HUES6 (cell line): ENCODE measurements at regions not wholly inside any gene's neighbourhood (a gene's known extent, or its start where the extent isn't known, plus 50 kb on each side); places are given as distances from the start of the nearest gene placed in this dataset.

Experiments used
- H3K27ac ChIP-seq: 2 replicates; pipeline ENCODE4 v1.7.0; 2013; ENCODE audit warnings: low read depth, mild to moderate bottlenecking, low read length, inconsistent platforms
- H3K27me3 ChIP-seq: 2 replicates; pipeline ENCODE4 v1.6.1; 2013; ENCODE audit warnings: low read length; ENCODE audit not compliant: control insufficient read depth, insufficient read depth
- H3K36me3 ChIP-seq: 2 replicates; pipeline ENCODE4 v1.6.1; 2013; ENCODE audit warnings: low read length; ENCODE audit not compliant: control insufficient read depth, insufficient read depth
- H3K4me1 ChIP-seq: 2 replicates; pipeline ENCODE4 v1.6.1; 2013; ENCODE audit warnings: low read length; ENCODE audit not compliant: control insufficient read depth, insufficient read depth
- H3K4me3 ChIP-seq: 2 replicates; pipeline ENCODE4 v1.5.1; 2013; ENCODE audit warnings: low read depth, low read length
- H3K9ac ChIP-seq: one replicate; pipeline ENCODE4 v1.6.1; 2013; ENCODE audit warnings: mild to moderate bottlenecking, low read length
- H3K9me3 ChIP-seq: 2 replicates; pipeline ENCODE4 v1.6.1; 2013; ENCODE audit warnings: low read depth, low read length; ENCODE audit not compliant: control insufficient read depth, insufficient read depth

GRCh38 chr20:41989039-41989679, 371.0 kb upstream of the CHD6 start:
- no peak overlapping the region for H3K9ac ChIP-seq
- no peaks in the 10 kb centered on the region for H3K9me3 ChIP-seq
- no peaks in the 10 kb centered on the region for H3K27me3 ChIP-seq
- H3K4me3 ChIP-seq: no peak overlapping the region
- no peak overlapping the region for H3K27ac ChIP-seq
- H3K4me1 ChIP-seq: no peaks in the 10 kb centered on the region
- no peaks in the 10 kb centered on the region for H3K36me3 ChIP-seq

- Histone ChIP-seq H3K9me3 (no peaks in the 10 kb centered on the region), H3K4me3 (no peak overlapping the region), H3K27me3 (no peaks in the 10 kb centered on the region), H3K36me3 (no peaks in the 10 kb centered on the region), H3K9ac (no peak overlapping the region), H3K4me1 (no peaks in the 10 kb centered on the region), H3K27ac (no peak overlapping the region)
Observed at GRCh38 chr20:41984031-41984430, 365.9 kb upstream of the CHD6 start.

GRCh38 chr20:41983159-41983558, 365.0 kb upstream of the CHD6 start:
- Histone ChIP-seq H3K27me3 (no peaks in the 10 kb centered on the region), H3K4me3 (no peak overlapping the region), H3K36me3 (no peaks in the 10 kb centered on the region), H3K9me3 (no peaks in the 10 kb centered on the region), H3K27ac (no peak overlapping the region), H3K9ac (no peak overlapping the region), H3K4me1 (no peaks in the 10 kb centered on the region)

- H3K4me3 ChIP-seq: no peak overlapping the region
- no peaks in the 10 kb centered on the region for H3K27me3 ChIP-seq
- no peak overlapping the region for H3K9ac ChIP-seq
- no peaks in the 10 kb centered on the region for H3K36me3 ChIP-seq
- no peaks in the 10 kb centered on the region for H3K4me1 ChIP-seq
- no peaks in the 10 kb centered on the region for H3K9me3 ChIP-seq
- H3K27ac ChIP-seq: no peak overlapping the region
Observed at GRCh38 chr20:41981746-41982145, 363.6 kb upstream of the CHD6 start.

GRCh38 chr20:41978875-41979274, 360.7 kb upstream of the CHD6 start:
- Histone ChIP-seq H3K9ac (no peak overlapping the region), H3K27me3 (no peaks in the 10 kb centered on the region), H3K4me1 (no peaks in the 10 kb centered on the region), H3K27ac (no peak overlapping the region), H3K36me3 (no peaks in the 10 kb centered on the region), H3K4me3 (no peak overlapping the region), H3K9me3 (no peaks in the 10 kb centered on the region)

GRCh38 chr20:41978246-41978790, 360.1 kb upstream of the CHD6 start:
- Histone ChIP-seq H3K9me3 (no peaks in the 10 kb centered on the region), H3K4me1 (no peaks in the 10 kb centered on the region), H3K4me3 (no peak overlapping the region), H3K27ac (no peak overlapping the region), H3K27me3 (no peaks in the 10 kb centered on the region), H3K36me3 (no peaks in the 10 kb centered on the region), H3K9ac (no peak overlapping the region)

DNA sequence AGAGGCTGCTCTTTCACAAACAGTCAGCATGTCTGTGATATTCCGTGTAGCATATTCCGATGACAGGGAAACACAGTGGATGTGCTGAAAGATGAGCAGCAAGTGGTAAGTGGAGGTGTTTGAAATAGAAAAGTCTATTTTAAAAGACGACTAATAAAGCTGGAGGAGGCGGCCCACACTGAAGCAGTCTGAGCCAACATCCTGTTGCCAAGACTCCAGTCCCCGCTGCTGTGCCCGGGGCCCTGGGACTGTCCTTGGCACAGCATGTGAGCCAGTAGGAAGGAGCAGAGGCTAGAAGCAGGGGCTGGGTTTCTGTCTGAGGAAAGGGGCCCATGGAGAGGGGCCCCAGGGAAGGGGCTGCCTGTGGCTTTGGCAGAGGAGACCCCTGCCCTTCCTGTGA, 351.5 kb upstream of the CHD6 start:
- H3K9ac ChIP-seq: no peak overlapping the region
- no peaks in the 10 kb centered on the region for H3K9me3 ChIP-seq
- no peaks in the 10 kb centered on the region for H3K36me3 ChIP-seq
- H3K27ac ChIP-seq: no peak overlapping the region
- H3K4me1 ChIP-seq: peaks cover 27% of the 10 kb centered on the region
- no peaks in the 10 kb centered on the region for H3K27me3 ChIP-seq
- H3K4me3 ChIP-seq: no peak overlapping the region

GRCh38 chr20:41960166-41960565, 342.0 kb upstream of the CHD6 start:
- Histone ChIP-seq H3K4me1 (no peaks in the 10 kb centered on the region), H3K9me3 (no peaks in the 10 kb centered on the region), H3K4me3 (no peak overlapping the region), H3K36me3 (no peaks in the 10 kb centered on the region), H3K27ac (no peak overlapping the region), H3K27me3 (no peaks in the 10 kb centered on the region; the same call in 1 of the 2 replicates), H3K9ac (no peak overlapping the region)

GRCh38 chr20:41958391-41958790, 340.2 kb upstream of the CHD6 start:
- no peak overlapping the region for H3K9ac ChIP-seq
- H3K27ac ChIP-seq: no peak overlapping the region
- H3K27me3 ChIP-seq: peaks cover 5% of the 10 kb centered on the region; the same call in 1 of the 2 replicates
- no peak overlapping the region for H3K4me3 ChIP-seq
- H3K36me3 ChIP-seq: no peaks in the 10 kb centered on the region
- H3K9me3 ChIP-seq: no peaks in the 10 kb centered on the region
- no peaks in the 10 kb centered on the region for H3K4me1 ChIP-seq

DNA sequence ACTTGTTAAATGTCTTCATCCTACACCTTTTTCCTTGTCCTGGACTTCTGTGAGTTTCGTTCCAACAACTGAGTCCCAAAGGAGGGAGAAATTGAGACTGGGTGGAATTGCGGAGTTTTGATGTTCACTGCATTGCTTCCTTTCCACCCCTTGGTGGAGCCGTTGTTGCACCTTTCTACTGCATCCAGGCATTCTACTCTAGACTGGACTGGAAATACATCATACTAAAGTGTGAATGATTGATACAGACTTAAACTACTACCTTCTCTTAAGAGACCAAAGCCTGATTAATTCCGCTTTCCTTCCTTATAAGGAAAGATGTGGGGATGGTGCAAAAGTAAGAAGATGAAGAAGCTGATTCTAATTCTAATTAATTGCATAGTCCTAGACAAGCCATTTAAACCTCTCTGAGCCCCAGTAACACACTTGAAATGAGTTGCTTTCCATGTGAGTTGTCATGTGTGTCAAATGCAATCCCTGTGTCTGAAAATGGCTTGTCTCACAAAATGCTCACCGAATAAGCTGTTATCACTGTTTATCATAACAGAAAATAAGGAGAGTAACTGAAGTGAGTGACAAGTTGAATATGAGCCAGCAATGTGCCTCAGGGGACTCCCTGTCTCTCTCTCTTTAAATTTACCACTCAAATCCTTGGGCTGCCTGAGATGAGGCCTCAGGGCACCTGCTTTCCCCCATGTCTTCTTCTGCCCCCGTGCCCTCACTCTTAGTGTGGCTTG, 338.3 kb upstream of the CHD6 start:
- no peak overlapping the region for H3K9ac ChIP-seq
- H3K4me1 ChIP-seq: no peaks in the 10 kb centered on the region
- H3K4me3 ChIP-seq: no peak overlapping the region
- peaks cover 5% of the 10 kb centered on the region; the same call in 1 of the 2 replicates for H3K27me3 ChIP-seq
- H3K9me3 ChIP-seq: no peaks in the 10 kb centered on the region
- H3K36me3 ChIP-seq: no peaks in the 10 kb centered on the region
- no peak overlapping the region for H3K27ac ChIP-seq

- H3K36me3 ChIP-seq: no peaks in the 10 kb centered on the region
- H3K4me1 ChIP-seq: no peaks in the 10 kb centered on the region
- H3K9me3 ChIP-seq: no peaks in the 10 kb centered on the region
- H3K4me3 ChIP-seq: no peak overlapping the region
- H3K9ac ChIP-seq: no peak overlapping the region
- H3K27ac ChIP-seq: no peak overlapping the region
- H3K27me3 ChIP-seq: peaks cover 5% of the 10 kb centered on the region; the same call in 1 of the 2 replicates
Observed at GRCh38 chr20:41952166-41952565, 334.0 kb upstream of the CHD6 start.
